ENCODE measurements at regions not wholly inside any gene's neighbourhood (a gene's known extent, or its start where the extent isn't known, plus 50 kb on each side); places are given as distances from the start of the nearest gene placed in this dataset.
"Not testable (repeated sequence)": the region's sequence is repeated elsewhere in the genome, so short reads cannot be mapped to it uniquely, and the experiment has no call there.

DNA sequence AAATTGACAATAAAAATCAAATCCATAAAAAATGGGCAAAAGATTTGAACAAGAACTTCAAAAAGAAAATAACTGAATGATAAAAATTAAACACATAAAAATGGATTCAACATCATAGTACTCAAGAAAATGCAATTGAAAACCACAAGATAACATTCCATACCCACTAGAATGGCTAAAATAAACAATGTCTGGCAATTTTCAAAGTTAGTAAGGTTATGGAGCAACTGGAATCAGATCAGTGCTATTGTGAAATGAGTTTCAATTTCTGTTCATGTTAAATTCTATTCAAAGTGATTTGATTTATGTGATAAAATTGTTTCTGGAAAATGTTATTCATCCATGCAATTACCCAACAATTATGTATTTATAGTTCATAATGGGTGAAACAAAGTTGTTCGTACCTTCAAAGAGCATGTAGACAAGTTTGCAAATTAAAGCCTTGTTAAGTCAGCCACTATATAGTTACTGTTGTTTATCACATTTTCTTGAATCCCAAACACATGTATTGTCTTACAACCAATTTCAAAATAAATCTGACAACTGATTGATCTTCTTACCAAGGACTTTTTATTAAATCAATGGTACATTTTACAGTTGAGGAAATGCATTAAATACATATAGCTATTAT is 151.5 kb upstream of the CENPW start:
- DNase-seq (ENCODE audit: missing footprints): no peak
- ATAC-seq: no peak
- intact Hi-C loops (cut with DNase I): no loop called here

GRCh38 chr6:126195625-126196236 is 144.2 kb upstream of the CENPW start:
- no peak for ATAC-seq
- no peak for DNase-seq (ENCODE audit: missing footprints)
- intact Hi-C loops (cut with DNase I): no loop called here

- no peak for DNase-seq (ENCODE audit: missing footprints)
- no peak for ATAC-seq
- intact Hi-C loops (cut with DNase I): no loop called here
Measured at GRCh38 chr6:126198631-126199030, 141.3 kb upstream of the CENPW start.

DNA sequence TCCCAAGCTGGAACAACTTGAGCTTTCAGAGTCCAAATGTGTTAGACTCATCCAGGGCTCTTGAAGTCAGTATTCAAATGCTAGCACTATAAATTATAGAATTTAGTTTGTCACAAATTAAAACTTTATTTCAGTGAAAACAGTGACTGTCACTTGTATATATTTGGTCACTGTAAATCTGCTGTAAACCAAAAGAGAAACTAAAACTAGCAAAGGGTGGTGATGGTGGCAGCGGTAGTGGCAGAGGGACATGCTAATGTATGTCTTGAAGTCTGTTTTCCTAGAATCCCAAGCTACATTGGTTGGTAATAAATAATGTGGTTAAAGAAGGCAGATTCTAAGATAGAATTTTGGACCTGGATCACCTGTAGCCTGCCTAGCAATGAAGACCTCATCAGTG is 140.4 kb upstream of the CENPW start:
- DNase-seq (ENCODE audit: missing footprints): no peak
- intact Hi-C loops (cut with DNase I): no loop called here
- no peak for ATAC-seq

GRCh38 chr6:126202707-126203106 is 137.2 kb upstream of the CENPW start:
- intact Hi-C loops (cut with DNase I): no loop called here
- no peak for ATAC-seq
- DNase-seq (ENCODE audit: missing footprints): no peak

- ATAC-seq: no peak
- intact Hi-C loops (cut with DNase I): no loop called here
Measured at GRCh38 chr6:126204126-126204525, 135.8 kb upstream of the CENPW start.

GRCh38 chr6:126204598-126204997 is 135.3 kb upstream of the CENPW start:
- intact Hi-C loops (cut with DNase I): no loop called here
- ATAC-seq: no peak
- no peak for DNase-seq (ENCODE audit: missing footprints)

More at GRCh38 chr6:126204126-126204525, 135.8 kb upstream of the CENPW start:
- no peak for DNase-seq (ENCODE audit: missing footprints)

GRCh38 chr6:126206504-126207246 is 133.2 kb upstream of the CENPW start:
- ATAC-seq (no peak), DNase-seq (ENCODE audit: missing footprints) (no peak)
- intact Hi-C loops (cut with DNase I): no loop called here

DNA sequence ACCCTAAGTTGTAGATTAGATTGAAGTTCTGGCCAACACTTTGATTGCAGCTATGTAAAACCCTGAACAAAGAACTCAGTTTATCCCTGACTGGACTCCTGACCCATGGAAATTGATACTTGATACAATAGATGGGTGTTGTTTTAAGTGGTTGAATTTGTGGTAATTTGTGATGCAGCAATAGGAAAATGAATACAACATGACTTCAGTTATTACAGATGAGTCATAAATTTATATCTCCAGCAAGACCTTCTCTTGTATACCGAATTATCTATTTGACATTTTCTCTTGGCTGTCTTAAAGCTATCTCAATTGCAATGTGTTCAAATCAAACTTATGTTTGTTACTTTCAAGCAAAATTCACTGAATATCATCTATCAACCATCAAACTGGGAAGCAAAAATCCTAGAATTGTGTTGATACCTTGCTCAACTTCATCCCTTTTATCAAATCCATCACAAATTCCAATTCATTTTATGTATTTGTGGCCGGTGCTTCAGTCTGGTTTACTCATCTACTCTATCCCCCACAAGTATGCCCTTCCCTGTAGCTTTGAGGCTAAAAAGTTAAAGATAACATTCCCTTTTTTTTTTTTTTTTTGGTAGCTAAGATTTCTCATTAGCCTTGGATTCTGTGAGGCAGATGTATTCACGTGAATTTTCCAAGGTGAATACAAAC is 129.4 kb upstream of the CENPW start:
- intact Hi-C loops (cut with DNase I): no loop called here
- no peak for DNase-seq (ENCODE audit: missing footprints)
- no peak for ATAC-seq

GRCh38 chr6:126217497-126217896 is 122.4 kb upstream of the CENPW start:
- DNase-seq (ENCODE audit: missing footprints): no peak
- intact Hi-C loops (cut with DNase I): no loop called here
- no peak for ATAC-seq

GRCh38 chr6:126220901-126221300 is 119.0 kb upstream of the CENPW start:
- intact Hi-C loops (cut with DNase I); ATAC-seq; DNase-seq (ENCODE audit: missing footprints): not testable (repeated sequence)

DNA sequence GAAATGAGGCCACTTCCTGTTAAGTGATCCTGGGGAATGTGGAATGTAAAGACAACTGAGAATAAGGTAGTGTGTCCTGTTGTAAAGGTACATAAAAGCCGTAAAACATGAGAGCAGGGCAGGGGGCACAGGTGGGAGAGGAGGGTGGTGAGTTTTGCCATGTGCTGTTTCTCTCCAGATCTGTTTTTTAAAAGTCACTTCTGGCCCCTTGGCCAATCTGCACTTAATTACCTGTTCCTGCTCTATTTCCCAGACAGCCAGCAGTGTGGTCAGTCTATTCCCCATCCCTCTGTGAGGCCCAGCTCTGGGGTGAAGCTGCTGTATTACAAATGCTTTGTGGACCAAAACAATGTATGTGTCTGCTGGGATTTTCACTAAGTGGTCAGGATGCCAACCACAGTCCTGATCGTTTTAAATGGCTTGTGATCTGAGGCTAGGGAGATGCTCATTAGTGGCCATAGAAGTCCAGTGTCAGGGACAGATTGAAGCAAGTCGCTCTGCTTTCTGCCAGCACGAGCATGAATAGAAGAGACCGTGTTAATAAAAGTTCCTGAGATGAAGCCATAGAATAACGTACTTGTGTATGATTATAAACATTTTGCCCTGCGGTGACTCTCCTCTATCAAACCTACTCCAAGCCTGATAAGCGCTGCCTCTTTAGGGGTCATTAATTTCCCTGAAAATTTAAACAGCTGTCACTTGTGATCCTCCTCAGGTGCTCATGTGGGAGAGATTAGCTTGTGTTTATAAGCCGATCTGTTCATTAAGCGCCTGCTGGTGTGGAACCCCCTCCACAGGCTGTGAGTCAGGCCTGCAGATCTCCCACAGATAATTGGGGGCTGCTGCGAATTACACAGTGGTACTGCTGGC is 111.8 kb upstream of the CENPW start:
- ATAC-seq (no peak), DNase-seq (ENCODE audit: missing footprints) (no peak)
- intact Hi-C loops (cut with DNase I): no loop called here

- intact Hi-C loops (cut with DNase I): no loop called here
- DNase-seq (ENCODE audit: missing footprints) (no peak), ATAC-seq (no peak)
Measured at GRCh38 chr6:126232671-126233070, 107.2 kb upstream of the CENPW start.

DNA sequence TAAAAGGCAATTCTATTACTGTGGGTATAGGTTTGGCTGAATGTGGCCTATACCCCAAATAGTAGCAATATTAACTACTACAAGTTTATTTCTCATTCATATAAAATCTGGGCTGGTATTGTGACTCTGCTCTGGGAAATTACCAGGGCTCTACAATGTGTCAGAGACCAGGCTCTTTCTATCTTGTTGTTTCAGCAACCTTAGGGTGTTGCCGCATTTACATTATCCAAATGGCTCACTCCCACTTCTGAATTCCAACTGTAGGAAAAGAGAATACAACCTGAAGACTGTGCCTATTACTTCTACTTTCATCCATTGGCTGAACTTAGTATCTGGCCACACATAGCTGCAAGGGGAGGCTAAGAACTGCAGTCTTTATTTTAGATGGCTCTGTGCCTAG is 106.7 kb upstream of the CENPW start:
- intact Hi-C loops (cut with DNase I): no loop called here
- ATAC-seq (no peak), DNase-seq (ENCODE audit: missing footprints) (no peak)

DNA sequence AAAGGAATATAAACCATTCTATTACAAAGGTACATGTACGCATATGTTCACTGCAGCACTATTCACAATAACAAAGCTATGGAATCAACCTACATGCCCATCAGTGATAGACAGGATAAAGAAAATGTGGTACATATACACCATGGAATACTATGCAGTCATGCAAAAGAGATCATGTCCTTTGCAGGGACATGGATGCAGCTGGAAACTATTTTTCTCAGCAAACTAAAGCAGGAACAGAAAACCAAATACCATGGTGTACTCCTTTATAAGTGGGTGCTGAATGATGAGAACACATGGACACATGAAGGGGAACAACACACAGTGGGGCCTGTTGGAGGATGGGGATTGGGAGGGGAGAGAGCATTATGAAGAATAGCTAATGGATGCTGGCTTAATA is 104.6 kb upstream of the CENPW start:
- intact Hi-C loops (cut with DNase I): no loop called here
- ATAC-seq (no peak), DNase-seq (ENCODE audit: missing footprints) (no peak)

DNA sequence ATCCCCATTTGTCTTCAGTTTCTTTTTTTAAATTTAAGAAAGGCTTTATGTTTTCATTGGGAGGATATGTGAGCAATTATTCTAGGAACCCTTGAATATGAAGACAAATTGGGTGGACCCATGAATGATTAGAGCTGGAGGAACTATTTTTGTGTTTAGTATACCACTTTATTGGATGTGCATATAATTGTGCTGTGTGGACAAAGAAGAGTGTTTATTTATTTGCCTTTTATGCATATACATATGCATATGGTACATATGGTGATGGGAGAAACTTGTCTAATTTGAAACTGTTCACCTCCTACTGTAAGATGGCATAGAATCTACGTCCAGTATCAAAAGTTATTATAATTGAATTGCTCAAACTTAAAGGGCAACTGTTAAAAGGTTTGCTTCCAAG is 94.8 kb upstream of the CENPW start:
- no peak for DNase-seq (ENCODE audit: missing footprints)
- no peak for ATAC-seq
- intact Hi-C loops (cut with DNase I): no loop called here

DNA sequence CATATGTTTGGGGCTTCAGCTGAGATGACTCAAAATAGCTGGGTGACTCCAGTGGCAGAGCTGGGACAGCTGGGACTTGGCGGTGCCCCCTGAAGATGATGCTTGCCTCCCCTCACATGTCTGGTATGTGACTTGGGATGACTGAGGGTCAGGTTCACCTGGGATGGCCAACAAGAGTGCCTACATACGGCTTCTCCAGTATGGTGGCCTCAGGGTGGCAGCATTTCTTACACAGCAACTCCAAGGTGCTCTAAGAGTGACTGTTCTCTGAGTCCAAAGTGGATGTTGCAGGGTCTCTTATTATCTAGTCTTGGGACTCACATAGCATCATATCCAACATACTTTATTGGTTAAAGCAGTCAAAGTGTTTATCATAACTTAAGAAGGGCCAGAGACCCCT is 87.8 kb upstream of the CENPW start:
- DNase-seq (ENCODE audit: missing footprints): no peak
- no peak for ATAC-seq
- intact Hi-C loops (cut with DNase I): no loop called here

- intact Hi-C loops (cut with DNase I): no loop called here
- DNase-seq (ENCODE audit: missing footprints) (no peak), ATAC-seq (no peak)
Measured at GRCh38 chr6:126253431-126253830, 86.5 kb upstream of the CENPW start.

DNA sequence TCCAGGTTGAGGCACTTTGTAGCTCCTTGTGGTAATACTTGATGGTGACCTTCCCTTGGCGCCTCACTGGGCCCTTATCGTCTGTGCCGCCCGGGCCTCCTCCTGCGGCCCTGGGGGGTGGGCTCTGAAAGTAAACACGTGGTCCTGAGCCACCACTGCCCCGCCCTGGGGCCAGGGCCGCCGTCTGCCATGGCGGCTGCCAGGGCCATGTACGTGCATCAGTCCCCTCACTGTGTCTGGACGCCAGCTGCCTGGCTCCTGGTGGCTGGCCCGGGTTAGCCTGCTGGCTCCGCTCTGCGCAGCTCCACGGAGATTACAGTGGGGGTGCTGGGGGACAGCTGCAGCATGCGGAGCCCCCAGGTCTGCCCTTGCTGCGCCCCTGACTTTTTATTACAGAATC is 81.8 kb upstream of the CENPW start:
- DNase-seq (ENCODE audit: missing footprints): no peak
- intact Hi-C loops (cut with DNase I): no loop called here
- ATAC-seq: no peak
